Dermis microvascular lymphatic vessel endothelial cell (primary cell): ENCODE measurements at regions not wholly inside any gene's neighbourhood (a gene's known extent, or its start where the extent isn't known, plus 50 kb on each side); places are given as distances from the start of the nearest gene placed in this dataset.

Source experiments
- DNase-seq, 2 donors: peaks; one replicate each; pipeline versions ENCODE4 v3.0.0 to v3.0.0-alpha.2; 2010; ENCODE audit warnings: low read depth in 2 of 2

DNA sequence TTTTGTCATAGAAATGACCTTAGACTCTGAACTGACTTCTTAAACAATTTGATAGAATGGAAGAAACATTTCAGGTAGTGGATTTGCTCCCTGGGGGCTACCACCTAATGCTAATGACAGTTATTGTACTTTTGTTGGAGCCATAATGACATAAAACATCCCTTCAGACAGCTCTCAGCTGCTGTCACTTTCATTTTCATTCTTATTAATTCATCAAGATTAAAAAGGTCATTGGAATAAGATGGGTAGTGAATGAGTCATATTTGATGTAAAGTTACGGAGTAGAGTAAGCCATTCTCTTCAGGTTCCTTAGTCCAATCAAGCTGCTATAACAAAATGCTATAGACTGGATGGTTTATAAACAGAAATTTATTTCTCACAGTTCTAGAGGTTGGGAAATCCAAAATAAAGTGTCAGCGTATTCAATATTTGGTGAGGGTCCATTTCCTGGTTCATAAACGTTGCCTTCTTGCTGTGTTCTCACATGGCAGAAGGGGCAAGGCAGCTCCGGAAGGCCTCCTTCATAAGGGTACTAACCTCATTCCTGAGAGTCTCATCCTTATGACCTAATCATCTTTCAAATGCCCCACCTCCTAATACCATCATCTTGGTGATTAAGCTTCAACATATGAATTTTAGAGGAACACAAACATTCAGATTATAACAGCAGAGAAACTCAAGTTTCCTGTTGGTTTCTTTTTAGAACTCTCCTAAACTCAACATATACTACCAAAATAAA lies 268.5 kb downstream of the ARAP2 start:
- no peak for DNase-seq

DNA sequence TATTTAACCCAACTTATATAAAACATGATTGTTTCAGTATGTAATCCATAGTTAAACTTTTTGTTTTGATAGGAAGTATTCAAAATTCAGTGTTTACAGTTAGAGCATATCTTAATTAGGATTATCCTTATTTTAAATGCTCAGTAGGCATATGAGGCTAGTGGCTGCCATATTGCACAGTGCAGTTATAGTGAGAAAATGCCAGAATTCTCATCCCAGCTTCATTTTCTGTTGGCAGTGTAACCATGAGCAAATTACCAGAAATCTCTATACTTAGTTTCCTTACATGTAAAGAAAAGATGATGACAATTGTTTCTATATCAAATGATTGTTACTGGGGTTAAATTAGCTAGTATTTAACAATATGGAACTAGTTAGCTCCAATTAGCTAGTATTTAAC lies 265.8 kb downstream of the ARAP2 start:
- no peak for DNase-seq

DNA sequence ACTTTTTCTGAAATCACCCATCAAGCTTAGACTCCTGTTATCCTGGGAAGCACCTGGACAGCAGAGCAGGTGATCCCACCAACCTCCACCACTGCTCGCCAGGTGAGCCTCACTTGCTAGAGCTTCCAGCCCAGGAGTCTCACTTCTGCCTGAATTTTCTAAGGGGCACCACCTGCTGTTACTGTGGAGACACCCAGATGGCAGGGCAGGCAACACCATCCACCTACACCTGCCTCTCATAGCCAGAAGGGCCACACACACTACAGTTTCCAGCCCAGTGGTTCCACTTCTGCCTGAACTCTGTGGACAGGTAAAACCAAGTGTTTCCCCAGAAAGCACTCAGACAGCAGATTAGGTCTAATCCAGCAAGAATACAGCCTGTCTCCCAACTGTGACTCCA lies 262.0 kb downstream of the ARAP2 start:
- no peak for DNase-seq

DNA sequence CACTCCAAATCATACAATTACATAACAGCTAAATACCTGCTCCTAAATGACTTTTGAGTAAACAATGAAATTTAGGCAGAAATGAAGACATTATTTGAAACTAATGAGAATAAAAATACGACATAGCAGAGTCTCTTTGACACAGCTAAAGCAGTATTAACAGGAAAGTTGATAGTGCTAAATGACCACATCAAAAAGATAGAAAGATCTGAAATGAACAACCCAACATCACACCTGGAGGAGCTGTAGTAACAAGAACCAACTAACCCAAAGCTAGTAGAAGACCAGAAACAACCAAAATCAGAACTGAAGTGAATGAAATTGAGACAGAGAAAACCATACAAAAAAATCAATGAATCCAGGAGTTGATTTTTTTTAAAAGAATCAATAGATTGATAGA lies 257.8 kb downstream of the ARAP2 start:
- no peak for DNase-seq

DNA sequence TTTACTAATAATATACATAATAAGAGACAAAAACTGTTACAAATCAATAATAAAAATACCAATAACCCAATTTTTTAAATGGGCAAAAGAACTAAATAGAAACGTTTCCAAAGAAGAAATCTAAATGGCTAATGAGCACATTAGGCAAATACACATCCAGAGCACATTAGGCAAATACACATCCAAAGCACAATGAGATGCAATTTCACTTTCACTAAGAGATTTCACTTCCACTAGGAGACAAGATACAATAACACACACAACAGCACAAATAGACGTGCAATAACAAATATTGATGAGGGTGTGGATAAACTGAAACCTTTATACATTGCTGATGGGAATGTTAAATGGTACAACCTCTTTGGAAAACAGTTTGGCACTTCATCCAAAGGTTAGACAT lies 250.7 kb downstream of the ARAP2 start:
- no peak for DNase-seq

DNA sequence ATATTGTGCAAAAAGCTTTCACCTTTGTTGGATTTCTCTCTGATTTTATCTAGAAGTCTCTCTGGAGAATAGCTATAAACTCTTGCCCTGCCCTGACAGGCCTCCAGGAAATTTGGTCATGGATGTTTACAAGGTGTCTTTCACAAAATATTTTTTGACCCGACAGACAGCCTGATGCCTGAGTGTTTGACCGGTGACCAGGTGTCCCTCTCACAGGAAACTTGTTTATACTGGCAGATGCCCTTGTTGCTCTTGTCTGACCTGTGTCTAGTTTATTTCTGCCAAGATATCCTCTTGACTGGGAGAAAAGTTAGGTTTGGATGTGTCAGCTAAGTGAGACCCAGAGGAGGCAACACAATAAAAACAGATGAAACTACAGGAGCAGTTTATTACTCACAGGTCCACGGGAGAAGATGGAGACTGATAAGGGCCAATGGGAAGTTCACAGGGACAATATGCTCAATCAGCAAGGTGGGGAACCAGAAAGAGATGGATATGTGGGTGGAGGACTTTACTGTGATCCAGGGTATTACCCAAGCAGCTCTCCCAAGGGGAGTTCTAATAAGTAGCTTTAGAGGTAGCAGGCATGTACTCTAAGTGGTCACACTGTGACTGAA lies 243.3 kb downstream of the ARAP2 start:
- DNase-seq = no peak

DNA sequence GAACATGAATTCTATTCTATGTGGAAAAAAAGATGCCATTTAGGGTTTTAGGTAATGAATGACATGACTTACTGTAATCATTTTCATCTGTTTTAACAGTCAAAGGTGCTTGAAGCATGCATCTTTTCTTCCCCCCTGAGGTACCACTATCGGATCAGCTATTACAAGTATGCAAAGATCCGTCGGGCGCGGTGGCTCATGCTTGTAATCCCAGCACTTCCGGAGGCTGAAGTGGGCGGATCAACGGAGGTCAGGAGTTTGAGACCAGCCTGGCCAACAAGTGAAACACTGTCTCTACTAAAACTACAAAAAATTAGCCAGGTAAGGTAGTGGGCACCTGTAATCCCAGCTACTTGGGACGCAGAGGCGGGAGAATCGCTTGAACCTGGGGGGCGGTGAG lies 241.3 kb downstream of the ARAP2 start:
- DNase-seq = no peak

DNA sequence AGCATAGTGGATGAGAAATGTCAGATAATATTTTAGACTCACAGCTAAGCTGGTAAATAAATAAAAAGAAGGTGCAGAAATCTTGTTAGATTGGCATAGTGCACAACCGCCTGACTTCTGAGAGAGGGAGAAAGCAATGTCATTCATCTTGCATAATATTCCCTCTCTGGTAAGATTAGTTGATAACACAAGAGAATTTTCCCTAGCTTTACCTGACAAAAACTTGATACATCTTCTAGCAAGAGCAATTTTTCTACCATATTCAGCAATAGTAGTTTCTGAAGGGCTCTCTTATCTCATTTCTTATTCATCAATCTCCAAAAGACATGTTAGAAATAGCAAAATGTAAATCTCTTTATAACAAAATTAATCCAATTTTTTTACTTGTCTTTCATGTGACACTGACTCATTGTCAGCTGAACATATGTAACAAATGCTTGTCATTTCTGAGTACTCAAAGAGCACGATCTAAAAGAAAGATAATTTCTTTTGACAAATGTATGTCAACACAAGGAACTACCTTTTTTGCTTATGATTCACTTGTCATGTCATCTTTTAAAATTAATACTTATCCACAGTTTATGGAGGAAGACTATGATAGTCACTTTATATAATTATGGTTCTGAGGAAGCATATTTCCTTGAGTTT lies 240.0 kb downstream of the ARAP2 start:
- no peak for DNase-seq

DNA sequence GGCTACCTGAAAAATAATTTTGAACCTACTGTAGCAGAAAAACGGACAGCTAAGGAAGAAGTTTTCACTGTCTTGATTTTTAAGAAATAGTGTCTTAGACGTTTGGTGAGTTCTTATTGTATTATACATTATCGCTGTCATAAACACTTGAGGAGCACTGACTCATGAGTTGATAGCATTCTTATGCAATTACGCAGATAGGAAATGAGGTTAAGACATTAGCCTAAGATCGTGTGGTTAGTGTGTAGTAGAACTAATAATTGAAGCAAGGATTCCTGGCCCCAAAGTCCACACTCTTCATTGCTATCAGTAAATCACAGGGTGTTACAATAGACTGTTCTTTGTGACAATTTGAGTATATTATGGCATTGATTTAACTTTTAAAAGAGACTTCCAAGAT lies 238.1 kb downstream of the ARAP2 start:
- no peak for DNase-seq

DNA sequence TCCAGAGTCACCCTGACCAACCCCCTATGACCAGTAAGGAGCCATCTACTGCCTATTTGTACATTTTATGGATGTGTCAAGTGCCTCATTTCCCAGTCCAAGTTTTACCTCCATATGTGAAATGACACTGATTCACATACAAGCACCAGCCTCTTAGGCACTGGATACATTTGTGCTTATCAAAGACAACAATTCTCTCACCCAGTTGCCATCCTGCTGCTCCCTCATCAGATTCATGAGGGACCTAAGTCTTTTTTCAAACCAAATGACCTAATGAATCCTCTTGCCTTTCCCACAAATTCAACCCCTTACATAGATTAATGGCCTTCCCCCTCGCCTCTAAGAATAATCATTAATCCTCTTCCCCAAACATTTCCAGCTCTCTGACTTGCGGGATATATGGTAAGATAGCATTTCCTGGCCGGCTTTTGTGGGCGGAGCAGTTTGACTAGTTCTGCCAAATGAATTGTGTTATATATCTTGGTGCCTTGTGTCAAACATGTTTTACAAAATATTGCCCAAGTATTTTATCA lies 233.9 kb downstream of the ARAP2 start:
- DNase-seq = no peak

DNA sequence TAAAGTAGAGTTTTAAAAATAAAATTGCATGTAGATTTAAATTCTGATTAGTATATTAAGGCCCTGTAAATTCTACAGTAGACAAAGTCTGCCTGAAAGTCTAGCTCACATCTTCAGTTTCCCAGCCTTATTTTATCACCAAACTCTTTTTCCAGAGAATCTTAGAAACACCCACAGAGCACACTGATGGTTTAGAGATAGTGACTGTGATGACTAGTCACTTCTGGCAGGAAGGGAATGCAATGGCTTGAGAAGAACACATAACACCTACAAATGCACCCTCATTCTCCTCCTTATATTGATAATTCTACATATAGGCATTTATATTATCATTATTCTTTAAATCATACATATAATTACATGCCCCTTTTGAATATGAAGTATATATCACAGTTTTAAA lies 232.9 kb downstream of the ARAP2 start:
- DNase-seq = no peak

DNA sequence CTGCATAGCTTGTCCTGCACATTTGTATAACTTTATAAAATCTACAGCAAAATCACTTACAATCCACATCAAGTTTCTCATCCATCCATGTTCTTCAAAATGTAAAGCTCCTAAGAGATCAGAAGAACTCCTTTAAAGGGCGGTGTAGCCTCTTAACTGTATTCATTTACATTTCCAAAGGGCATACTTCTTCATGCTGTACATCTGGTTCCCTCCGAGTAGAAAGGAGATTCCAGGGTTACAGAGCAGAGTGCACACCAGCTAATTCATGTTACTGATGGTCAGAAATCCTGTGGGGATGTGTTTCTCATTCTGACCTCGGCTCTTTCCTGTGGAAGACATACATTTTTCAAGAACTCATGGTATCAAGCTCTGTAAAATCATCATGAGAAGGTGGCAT lies 231.8 kb downstream of the ARAP2 start:
- no peak for DNase-seq

DNA sequence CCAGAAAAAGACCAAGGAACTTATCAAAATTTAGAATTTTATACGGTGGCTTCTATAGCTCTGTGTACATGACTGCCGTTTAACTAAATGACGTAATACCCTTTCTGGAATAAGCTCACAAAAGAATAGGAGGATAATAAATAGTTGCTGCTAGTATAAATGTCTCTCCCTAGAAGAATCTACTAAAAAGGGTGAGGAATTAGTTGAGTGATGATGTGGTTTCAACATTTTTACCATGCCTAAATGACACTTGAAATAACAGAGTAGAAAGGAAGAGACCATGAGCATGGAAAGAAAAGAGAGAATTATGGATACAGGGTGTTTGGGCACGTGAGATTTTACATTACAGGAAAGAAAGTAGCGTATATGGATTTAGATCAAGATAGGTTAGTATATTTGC lies 231.1 kb downstream of the ARAP2 start:
- no peak for DNase-seq
